Activated CD4-positive, CD25-positive, alpha-beta regulatory T cell treated with anti-CD3 and anti-CD28 coated beads, Interleukin-2, amount 50 U/mL, for 72 hours (primary cell): ENCODE measurements at regions not wholly inside any gene's neighbourhood (a gene's known extent, or its start where the extent isn't known, plus 50 kb on each side); places are given as distances from the start of the nearest gene placed in this dataset.

Source experiments
- DNase-seq: peaks from one replicate; pipeline ENCODE4 v3.0.0; 2021

DNA sequence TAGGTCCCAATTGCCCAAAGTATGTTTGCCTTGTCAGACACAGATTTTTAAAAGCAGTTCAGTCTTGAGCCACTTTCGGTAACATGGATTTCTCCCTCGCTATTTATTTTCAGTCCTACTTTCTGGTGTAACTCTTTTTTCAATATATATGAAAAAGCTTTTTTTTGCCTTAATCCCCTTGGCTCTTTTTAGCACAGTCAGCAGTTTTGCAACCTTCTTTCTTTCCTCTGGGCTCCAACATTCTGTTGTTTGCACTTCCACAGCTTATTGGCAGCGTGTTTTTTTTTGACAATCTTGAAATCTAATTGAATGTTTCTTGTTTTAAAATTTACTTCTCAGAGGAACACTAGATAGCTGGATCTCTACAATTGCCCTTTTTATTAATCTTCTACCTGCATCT, 429.3 kb upstream of the NBEA start:
- no peak for DNase-seq

DNA sequence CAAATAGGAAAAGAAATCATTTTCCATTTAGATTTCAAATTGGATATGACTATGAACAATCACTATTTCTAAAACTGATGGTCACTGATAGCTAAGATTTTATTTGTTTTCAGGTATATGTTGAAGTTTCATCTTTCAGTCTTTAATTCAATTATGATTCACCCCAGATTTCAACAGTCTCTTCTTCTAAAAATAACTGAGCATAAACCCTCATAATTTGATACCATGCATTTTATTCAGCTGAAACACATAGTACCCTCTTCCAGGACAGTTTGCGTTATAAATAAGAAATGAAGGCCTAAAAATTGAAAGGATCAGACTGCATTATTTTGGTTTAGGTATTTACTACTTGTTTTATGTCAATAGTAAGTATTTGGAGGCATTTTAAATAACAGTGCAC, 428.5 kb upstream of the NBEA start:
- no peak for DNase-seq

- DNase-seq = no peak
Observed at GRCh38 chr13:34515201-34515600, 426.9 kb upstream of the NBEA start.

DNA sequence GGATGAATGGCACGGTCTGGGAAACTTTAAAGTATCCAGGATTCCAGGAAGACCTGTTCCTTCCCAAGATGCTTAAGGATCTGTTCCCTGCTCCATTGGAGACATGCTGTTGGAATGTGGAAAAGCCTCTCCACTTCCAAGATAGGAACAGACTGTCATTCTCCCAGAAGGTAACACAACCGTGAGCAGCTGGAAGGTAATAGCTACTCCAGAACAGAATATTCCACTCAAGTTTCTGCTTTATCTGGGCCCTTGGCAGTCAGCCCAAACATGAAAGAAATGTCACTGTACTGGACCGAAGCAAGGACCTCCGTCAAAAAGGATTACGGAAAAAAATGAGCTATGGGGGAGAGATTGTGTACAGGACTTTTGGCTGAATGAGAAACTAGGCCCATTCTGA, 420.9 kb upstream of the NBEA start:
- no peak for DNase-seq

DNA sequence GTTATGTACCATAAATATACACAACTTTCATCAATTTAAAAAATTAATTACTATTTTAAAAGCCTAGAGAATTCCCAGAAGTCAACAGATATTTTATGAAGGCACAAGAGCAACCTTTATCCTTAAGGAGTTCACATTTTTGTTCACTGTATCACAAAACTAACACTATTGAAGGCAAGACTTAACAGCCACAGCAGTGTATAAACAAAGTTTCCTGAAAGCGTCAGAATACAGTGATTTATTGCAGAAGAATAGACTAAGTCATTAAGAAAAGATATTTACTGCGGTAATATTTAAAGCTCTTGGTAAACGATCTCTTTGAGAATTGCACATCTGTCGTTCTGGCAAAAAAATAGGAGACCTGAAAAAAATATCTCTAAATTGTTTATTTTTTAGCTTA, 419.3 kb upstream of the NBEA start:
- no peak for DNase-seq

GRCh38 chr13:34523406-34523805, 418.7 kb upstream of the NBEA start:
- no peak for DNase-seq

DNA sequence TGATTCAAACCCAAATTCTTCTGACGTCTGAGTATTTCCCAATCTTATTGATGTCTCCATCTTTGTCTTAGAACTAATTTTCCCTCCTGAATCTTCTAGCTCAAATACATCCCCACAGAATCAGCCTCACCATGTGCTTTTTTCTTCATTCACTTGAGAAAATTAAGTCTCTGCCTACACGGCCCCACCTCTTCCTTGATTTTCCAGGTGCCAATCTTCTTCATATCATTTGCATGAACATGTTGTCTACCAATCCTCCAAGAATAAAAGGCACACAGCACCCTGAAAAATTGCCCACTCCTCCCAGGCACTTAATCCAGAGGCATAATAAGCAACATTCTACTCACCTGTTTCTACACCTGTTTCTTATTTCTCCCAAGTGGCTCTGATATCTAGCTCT, 408.1 kb upstream of the NBEA start:
- DNase-seq = no peak

GRCh38 chr13:34542321-34542720, 399.7 kb upstream of the NBEA start:
- DNase-seq = no peak

- no peak for DNase-seq
Observed at GRCh38 chr13:34543836-34544235, 398.2 kb upstream of the NBEA start.

DNA sequence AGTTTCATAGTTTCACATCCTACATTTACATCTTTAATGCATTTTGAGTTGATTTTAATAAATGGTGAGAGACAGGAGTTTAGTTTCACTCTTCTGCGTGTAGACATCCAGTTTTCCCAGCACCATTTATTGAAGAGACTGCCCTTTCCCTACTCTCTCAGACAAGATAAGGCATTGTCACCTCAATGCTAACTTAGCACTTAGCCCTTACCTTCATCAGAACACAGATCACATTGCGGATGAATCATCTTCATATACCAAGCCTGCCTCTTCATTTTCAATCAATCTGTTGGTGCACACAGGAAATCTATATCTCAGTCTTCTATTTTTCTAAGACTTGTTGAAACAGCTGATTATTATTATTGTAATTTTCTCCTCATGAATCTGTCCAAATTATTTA, 396.6 kb upstream of the NBEA start:
- DNase-seq = no peak

- no peak for DNase-seq
Observed at GRCh38 chr13:34546344-34547250, 395.5 kb upstream of the NBEA start.

DNA sequence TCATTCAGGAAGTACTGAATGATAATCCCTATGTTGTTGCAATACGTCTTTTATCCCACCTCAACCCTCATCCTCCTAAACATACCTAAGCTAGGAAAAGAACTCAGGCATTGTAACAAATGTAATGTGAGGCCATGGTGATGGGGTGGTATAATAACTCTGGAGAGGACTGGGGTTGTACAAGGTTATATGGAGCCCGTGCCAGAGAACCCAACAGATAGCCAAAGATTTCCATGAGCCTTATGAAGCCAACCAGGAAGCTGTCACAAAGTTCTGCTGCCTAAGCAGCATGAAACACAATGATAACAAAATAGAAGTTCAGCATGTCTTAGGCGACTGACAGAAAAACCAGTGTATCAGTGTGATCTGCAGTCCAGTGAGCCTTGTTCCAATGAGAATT, 394.1 kb upstream of the NBEA start:
- DNase-seq = no peak

DNA sequence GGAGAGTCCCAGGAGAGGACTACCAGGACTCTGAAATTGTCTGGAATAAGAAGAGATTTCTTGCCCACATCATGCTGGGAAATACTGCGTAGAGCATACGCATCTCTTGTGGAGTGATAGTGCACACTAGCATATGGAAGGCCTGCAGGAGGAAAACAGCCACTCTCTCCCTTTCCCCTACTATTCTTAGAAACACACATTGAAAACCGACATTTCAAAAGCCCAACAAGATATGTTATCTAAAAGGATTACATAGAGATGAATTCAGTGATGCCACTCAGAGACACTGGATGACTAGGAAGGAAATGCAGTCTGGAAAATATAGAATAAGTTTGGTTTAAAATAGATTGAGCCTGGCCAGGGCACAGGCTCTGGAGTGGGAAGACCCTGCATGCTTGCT, 388.7 kb upstream of the NBEA start:
- no peak for DNase-seq

- DNase-seq = no peak
Observed at GRCh38 chr13:34555988-34556387, 386.1 kb upstream of the NBEA start.

DNA sequence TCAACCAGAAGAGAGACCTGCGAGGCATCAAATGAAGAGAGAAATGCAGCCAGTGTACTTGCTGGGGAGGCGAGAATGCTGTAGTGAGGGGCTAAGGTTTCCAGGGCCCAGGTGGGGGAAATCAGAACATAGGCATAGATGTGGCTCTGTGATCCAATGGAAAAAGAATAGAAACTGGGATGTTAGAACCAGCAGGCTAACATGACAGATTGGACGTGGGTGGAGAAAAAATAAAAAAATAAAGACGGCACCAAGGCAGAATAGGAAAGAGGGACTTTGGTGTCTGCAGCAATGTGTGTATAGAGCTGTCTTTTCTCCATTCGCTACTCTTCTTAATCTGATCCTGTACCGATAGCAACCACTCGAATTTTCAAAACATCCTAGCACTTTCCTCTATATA, 381.0 kb upstream of the NBEA start:
- DNase-seq = no peak

GRCh38 chr13:34567597-34567996, 374.5 kb upstream of the NBEA start:
- no peak for DNase-seq

DNA sequence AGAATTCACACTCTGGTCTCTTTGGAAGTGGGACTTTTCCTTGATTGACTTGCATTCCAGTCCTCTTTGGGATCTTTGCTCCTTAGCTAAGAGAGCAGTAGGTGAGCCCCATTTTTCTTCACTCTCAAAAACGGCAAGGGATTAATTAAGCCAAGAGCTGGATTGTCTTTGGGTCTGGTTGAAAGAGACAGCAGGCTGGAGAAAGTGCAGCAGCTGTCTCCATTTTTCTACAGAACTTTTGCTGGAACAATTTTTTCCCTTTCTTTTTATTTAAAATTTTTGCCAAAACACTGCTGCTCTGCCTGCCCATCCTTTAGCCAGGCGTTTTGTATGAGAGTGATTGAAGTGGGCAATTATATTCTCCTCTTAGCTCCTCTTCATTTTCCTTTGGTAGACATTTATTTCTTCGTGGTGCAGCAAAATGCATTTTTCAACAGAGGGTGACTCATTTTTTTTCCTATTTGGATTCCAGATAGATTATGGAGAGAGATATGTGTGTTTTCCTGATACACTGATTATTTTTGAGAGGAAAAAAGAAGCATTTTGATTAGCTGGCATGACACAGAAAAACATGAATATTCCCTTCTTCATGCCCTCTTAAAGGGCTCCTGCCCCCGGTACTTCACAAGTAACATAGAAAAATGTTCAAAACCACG, 371.2 kb upstream of the NBEA start:
- no peak for DNase-seq

- no peak for DNase-seq
Observed at GRCh38 chr13:34571716-34572115, 370.4 kb upstream of the NBEA start.

DNA sequence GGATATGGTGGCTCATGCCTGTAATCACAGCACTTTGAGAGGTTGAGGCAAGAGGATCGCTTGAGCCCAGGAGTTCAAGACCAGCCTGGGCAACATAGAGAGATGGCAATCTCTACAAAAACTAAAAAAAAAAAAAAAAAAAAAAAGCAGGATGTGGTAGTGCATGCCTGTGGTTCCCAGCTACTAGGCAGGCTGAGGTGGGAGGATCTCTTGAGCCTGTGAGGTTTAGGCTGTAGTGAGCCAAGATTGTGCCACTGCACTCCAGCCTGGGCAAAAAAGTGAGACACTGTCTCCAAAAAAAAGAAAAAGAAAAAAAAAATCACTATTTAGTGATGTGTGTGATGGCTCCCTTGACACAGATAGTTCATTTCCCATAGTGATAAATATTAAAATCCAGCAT, 365.0 kb upstream of the NBEA start:
- DNase-seq = no peak

DNA sequence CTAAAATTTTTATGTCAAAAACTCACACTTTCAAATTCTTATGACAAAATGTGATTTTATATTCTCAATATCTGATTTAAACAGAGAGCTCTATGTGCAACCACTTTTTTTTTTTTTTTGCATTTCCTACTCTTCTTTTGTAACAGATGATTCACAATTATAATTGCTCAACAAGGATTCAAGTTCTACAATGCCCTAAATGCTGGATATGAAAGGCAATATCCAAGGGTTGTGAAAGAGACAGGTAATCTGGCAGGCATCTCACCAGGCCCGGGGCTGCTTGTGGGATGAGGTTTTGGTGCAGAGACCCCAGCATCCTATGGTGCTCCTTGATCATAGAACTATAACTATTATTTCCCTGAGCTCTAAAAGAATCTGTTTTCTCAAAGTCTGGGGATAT, 363.6 kb upstream of the NBEA start:
- no peak for DNase-seq

DNA sequence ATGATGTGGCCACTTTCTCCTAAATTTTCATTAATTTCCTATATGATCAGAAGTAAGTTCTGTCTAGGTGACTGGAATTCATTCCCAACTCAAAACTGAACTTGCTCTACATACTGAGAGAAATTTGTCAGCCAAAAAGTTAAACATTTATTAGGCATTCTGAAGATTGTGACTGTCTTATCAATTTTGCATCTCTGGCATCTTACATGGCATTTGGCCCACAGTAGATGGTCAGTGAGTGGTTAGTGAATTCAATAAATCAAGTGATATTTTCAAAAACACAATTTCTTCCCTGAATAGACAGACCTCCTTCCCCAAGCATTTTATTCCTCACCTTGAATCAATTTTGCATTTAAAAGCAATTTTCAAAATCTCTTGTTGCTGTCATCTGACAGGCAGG, 363.2 kb upstream of the NBEA start:
- DNase-seq = no peak

GRCh38 chr13:34583181-34583580, 358.9 kb upstream of the NBEA start:
- no peak for DNase-seq

DNA sequence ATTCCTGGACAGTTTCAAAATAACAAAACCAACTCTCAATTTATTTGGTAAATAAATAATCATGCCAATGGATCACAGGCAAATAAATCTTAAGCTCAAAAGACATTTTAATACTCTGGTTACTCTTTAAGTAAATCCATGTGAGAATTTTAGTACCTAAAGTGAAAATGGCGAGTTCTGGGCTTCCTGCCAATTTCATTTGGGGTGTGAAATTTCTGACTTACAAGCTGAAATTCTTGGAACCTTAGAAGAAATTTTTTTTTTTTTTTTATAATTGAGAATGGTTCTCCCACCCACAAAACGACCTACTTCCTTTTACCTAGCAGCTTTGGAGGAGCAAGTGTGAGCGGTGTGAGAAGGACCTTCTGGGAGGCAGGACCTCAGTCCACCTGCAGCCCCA, 354.5 kb upstream of the NBEA start:
- DNase-seq = no peak

DNA sequence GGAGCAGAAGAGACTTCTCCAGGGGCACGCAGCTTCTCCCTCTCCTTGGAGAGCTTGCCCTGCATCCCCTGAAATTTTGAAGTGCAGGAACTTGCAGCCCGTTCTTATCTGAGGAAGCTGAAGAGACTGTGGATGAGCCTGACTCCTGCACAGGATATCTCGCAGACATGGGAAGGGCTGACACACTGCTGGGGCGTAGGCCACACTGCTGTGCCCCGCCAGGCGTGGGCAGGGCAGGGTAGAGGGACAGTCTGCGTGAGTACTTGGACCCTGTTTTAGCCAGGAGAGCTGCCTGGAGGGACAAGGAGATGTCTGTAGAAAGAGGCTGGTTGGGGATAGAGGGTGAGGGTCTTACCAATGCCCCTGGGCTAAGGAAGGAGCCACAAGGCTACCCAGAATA, 353.7 kb upstream of the NBEA start:
- DNase-seq = no peak

GRCh38 chr13:34589581-34589980, 352.5 kb upstream of the NBEA start:
- no peak for DNase-seq
